K562 (cell line): ENCODE measurements at regions not wholly inside any gene's neighbourhood (a gene's known extent, or its start where the extent isn't known, plus 50 kb on each side); places are given as distances from the start of the nearest gene placed in this dataset. TPM values are rescaled to one million over a fixed set of nuclear protein-coding genes. Genes with fewer than 3 reads are reported as not detected.

ENCODE experiments used
- CBFA2T2 ChIP-seq: fragments of 450-650 bp; conservative IDR thresholded peaks from 2 replicates; pipeline ENCODE4 v1.6.1; 2017; ENCODE audit warnings: mild to moderate bottlenecking
- CREM ChIP-seq: IDR thresholded peaks from 2 replicates; pipeline ENCODE4 v1.6.1; 2014; ENCODE audit warnings: antibody characterized with exemption, low read depth
- ELF1 ChIP-seq: fragments of 200-800 bp; sonication (Bioruptor generic); IDR thresholded peaks from 2 replicates; pipeline ENCODE4 v1.6.1; 2016; ENCODE audit warnings: missing genetic modification characterization, missing compliant biosample characterization
- HEY1 ChIP-seq: fragments of 250-450 bp; sonication (Bioruptor Pico); IDR thresholded peaks from 2 replicates; pipeline ENCODE4 v1.5.0; 2020; ENCODE audit warnings: mild to moderate bottlenecking, moderate library complexity, borderline replicate concordance
- JUND ChIP-seq, 2 experiments: IDR thresholded peaks; 2 replicates in 1 of 2; 3 replicates in 1 of 2; pipeline ENCODE4 v1.6.1; 2011; ENCODE audit warnings: borderline replicate concordance in 2 of 2, low read depth in 2 of 2, low read length in 2 of 2, improper control_type of control experiment in 1 of 2, missing biosample characterization in 1 of 2, missing genetic modification characterization in 1 of 2, missing genetic modification reagents in 1 of 2
- LEF1 ChIP-seq: fragments of 450-650 bp; IDR thresholded peaks from 2 replicates; pipeline ENCODE4 v1.6.1; 2016; ENCODE audit warnings: mild to moderate bottlenecking
- ZNF175 ChIP-seq: fragments of 200-800 bp; sonication (Bioruptor generic); IDR thresholded peaks from 2 replicates; pipeline ENCODE4 v1.6.1; 2016; ENCODE audit warnings: low read depth, mild to moderate bottlenecking, missing genetic modification characterization, missing compliant biosample characterization
- ZNF707 ChIP-seq: fragments of 250-450 bp; sonication (Bioruptor Pico); conservative IDR thresholded peaks from 2 replicates; pipeline ENCODE4 v1.8.0; 2022; ENCODE audit warnings: inconsistent platforms, mild to moderate bottlenecking, moderate library complexity
- small RNA-seq: library from RNA; depleted of rRNA; stranded (forward); fragments of <200 nt; gene quantifications from one replicate; pipeline ENCODE3, GENCODE V24; 2014
- TF ChIP-seq, protein P1 (sequence below): fragments of 450-650 bp; conservative IDR thresholded peaks from 2 replicates; pipeline ENCODE4 v1.6.1; 2016; ENCODE audit warnings: missing genetic modification characterization, low read depth, mild to moderate bottlenecking, control low read depth, missing compliant biosample characterization

DNA sequence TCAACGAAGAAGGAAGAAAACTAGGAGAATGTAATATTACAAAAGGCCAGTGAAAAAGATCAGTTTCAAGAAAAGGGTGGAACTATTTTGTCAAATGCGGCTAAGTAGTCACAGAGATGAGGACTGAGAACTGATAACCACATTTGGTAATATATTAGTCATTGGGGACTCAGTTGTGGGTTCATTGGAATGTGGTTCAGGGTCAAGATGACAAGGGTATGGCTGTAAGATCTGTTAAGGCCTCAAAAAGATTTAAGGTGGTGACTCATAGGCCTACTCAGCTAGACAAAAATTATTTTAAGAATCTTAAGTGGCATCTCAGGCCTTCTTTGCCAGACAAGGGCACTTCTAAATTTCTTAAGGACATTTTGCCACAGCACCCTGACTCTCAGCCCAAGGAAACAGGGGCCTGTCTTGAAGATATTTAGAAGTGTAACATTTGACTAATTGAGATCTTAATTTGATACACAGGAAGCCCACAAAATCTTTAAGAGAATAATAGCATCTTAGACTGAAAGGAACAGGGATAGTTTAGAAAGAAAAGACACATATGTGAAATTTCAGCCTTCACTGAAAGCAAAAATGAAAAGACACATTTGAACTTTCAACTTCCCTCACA is 81.3 kb downstream of the STRADB start (continued):
- TF ChIP-seq LEF1 (peak; percentile 27; the same call in 1 of the 2 replicates), CREM (no peak), CBFA2T2 (peak; percentile 48), ZNF175 (CRISPR knock-in tag) (no peak), HEY1 (CRISPR knock-in tag) (no peak), ELF1 (tag) (no peak), ZNF707 (no peak), JUND (IDR thresholded peaks at IDR 0.05; ENCODE audit: borderline replicate concordance, low read depth, low read length) (peak; percentile 82), JUND (tag; IDR thresholded peaks at IDR 0.05; ENCODE audit: borderline replicate concordance, low read depth, low read length) (peak; percentile 77; the same call in 2 of the 3 replicates)
- TF ChIP-seq, protein P1, sequence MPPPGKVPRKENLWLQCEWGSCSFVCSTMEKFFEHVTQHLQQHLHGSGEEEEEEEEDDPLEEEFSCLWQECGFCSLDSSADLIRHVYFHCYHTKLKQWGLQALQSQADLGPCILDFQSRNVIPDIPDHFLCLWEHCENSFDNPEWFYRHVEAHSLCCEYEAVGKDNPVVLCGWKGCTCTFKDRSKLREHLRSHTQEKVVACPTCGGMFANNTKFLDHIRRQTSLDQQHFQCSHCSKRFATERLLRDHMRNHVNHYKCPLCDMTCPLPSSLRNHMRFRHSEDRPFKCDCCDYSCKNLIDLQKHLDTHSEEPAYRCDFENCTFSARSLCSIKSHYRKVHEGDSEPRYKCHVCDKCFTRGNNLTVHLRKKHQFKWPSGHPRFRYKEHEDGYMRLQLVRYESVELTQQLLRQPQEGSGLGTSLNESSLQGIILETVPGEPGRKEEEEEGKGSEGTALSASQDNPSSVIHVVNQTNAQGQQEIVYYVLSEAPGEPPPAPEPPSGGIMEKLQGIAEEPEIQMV = no peak
- TF ChIP-seq, all 486 proteins: peak for 30

Small RNAs in the stretch of these regions (small RNA-seq; reads per million reads assigned to genes)
- not detected for gene MTND4LP16
